ENCODE measurements at regions not wholly inside any gene's neighbourhood (a gene's known extent, or its start where the extent isn't known, plus 50 kb on each side); places are given as distances from the start of the nearest gene placed in this dataset.

DNA sequence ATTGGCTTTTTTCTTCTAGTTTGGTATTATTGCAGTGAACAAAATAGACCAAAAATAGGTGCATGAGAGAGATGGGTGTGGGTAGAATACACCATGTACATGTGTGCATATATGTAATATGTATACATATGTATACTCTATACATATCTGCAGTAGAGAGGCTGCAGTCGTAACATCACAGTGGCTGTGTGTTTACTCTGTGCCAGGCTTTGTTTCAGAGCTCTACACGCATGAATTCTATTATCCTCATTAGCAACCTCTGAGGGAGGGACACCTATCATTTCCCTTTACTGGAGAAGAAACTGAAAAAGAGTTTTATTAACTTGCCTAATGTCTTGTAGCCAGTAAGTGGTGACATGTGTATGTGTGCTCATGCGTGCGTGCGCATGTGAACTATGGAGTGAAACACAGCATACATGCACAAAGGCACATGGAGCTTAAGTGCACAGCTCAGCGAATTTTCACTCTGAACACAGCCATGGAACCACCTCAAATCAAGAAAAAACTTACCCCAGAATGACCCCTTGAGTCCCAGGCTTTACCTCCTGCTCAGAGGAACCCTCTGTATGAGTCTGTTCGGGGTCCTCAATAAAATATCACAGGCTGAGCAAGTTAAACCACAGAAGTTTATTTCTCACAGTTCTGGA is 452.5 kb downstream of the CDH26 start:
- no peaks in the 10 kb centered on the region for H3K27me3 ChIP-seq (ENCODE audit: control insufficient read depth, insufficient read depth, low read length, poor library complexity, severe bottlenecking)
- no peak overlapping the region for H3K27ac ChIP-seq (ENCODE audit: low read depth, low read length)
- H3K9me3 ChIP-seq (ENCODE audit: control insufficient read depth, low read length), result no peaks in the 10 kb centered on the region
- H3K4me3 Mint-ChIP-seq, result no peak overlapping the region
- 93 to 100% methylated on average over 5 to 7 of the region's 7 CpGs for WGBS, 2 experiments (ENCODE audit: insufficient coverage in 1 of 2, insufficient read length in 1 of 2)
- H3K4me1 Mint-ChIP-seq, result no peaks in the 10 kb centered on the region
- H3K4me1 ChIP-seq (ENCODE audit: control insufficient read depth, insufficient read depth, low read length), result no peaks in the 10 kb centered on the region
- no peak overlapping the region for H3K27ac Mint-ChIP-seq
- H3K9ac ChIP-seq (ENCODE audit: extremely low read depth, low read length, poor library complexity, severe bottlenecking), result no peak overlapping the region
- TF ChIP-seq, protein P1, sequence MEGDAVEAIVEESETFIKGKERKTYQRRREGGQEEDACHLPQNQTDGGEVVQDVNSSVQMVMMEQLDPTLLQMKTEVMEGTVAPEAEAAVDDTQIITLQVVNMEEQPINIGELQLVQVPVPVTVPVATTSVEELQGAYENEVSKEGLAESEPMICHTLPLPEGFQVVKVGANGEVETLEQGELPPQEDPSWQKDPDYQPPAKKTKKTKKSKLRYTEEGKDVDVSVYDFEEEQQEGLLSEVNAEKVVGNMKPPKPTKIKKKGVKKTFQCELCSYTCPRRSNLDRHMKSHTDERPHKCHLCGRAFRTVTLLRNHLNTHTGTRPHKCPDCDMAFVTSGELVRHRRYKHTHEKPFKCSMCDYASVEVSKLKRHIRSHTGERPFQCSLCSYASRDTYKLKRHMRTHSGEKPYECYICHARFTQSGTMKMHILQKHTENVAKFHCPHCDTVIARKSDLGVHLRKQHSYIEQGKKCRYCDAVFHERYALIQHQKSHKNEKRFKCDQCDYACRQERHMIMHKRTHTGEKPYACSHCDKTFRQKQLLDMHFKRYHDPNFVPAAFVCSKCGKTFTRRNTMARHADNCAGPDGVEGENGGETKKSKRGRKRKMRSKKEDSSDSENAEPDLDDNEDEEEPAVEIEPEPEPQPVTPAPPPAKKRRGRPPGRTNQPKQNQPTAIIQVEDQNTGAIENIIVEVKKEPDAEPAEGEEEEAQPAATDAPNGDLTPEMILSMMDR (conservative IDR thresholded peaks at IDR 0.05), result no peak
- no peaks in the 10 kb centered on the region for H3K36me3 ChIP-seq (ENCODE audit: control insufficient read depth, insufficient read depth, low read length)
- peaks cover 9% of the 10 kb centered on the region for H3K9me3 Mint-ChIP-seq
- no peak for DNase-seq
- H3K36me3 Mint-ChIP-seq (ENCODE audit: low read depth), result no peaks in the 10 kb centered on the region
- H3K4me3 ChIP-seq (ENCODE audit: low read length), result no peak overlapping the region
- peaks cover 14% of the 10 kb centered on the region for H3K27me3 Mint-ChIP-seq (ENCODE audit: insufficient read depth)

DNA sequence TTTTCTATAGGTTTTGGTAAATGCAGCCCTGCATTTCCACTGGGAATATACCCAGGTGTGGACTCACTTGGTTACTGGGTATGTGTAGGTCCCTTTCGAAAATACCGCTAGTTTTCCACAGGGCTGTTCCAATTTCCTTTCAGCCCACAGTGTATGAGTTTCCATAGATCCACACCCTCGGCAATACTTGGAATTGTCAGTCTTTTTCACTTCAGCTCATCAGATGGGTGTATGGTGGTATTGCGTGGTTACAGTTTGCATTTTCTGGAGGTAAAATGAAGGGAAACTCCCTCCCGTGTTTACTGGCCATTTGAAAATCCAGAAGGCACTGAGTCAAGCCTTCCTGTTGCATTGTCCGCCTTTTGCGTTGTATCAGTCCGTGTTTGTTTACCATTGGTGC is 453.6 kb downstream of the CDH26 start:
- TF ChIP-seq, protein P1 (conservative IDR thresholded peaks at IDR 0.05), result no peak
- H3K27ac Mint-ChIP-seq, result no peak overlapping the region

DNA sequence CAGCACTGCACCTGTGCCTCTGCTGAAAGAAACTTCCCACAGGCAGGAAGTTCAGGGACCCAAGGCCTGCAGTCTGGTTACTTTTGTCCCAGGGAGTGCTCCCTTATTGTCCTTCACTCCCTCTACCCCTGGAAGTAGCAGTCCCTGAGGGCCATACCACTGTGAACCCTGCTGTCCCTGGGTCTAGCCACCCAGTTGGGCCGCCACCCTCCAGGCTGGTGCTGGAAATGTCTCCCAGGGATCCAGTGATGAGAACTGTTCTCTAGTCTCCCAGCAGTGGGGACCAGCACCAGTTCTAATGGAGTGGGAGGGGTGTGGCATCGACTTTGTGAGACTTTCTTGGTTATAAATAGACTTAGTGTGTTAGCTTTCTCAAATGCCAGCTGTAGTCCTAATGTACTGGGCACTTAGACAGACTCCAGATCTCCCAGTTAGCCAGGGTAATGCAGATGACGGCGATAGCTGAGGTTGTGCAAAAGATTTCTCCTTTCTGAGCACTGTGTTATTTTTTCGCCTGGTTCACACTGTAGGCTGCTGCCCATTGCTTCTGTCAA is 462.5 kb downstream of the CDH26 start:
- no peaks in the 10 kb centered on the region for H3K9me3 ChIP-seq (ENCODE audit: control insufficient read depth, low read length)
- H3K4me1 Mint-ChIP-seq, result no peaks in the 10 kb centered on the region
- no peaks in the 10 kb centered on the region for H3K36me3 ChIP-seq (ENCODE audit: control insufficient read depth, insufficient read depth, low read length)
- H3K27ac Mint-ChIP-seq, result no peak overlapping the region
- H3K36me3 Mint-ChIP-seq (ENCODE audit: low read depth), result no peaks in the 10 kb centered on the region
- H3K4me1 ChIP-seq (ENCODE audit: control insufficient read depth, insufficient read depth, low read length), result no peaks in the 10 kb centered on the region
- DNase-seq, result no peak
- peaks cover 14% of the 10 kb centered on the region for H3K27me3 Mint-ChIP-seq (ENCODE audit: insufficient read depth)
- no peak overlapping the region for H3K4me3 ChIP-seq (ENCODE audit: low read length)
- TF ChIP-seq, protein P1 (conservative IDR thresholded peaks at IDR 0.05), result no peak
- H3K27me3 ChIP-seq (ENCODE audit: control insufficient read depth, insufficient read depth, low read length, poor library complexity, severe bottlenecking), result peaks cover 5% of the 10 kb centered on the region
- no peak overlapping the region for H3K27ac ChIP-seq (ENCODE audit: low read depth, low read length)
- no peak overlapping the region for H3K9ac ChIP-seq (ENCODE audit: extremely low read depth, low read length, poor library complexity, severe bottlenecking)
- no peaks in the 10 kb centered on the region for H3K9me3 Mint-ChIP-seq
- WGBS, 2 experiments (ENCODE audit: insufficient coverage in 1 of 2, insufficient read length in 1 of 2), result 88 to 100% methylated on average over 3 to 5 of the region's 5 CpGs
- no peak overlapping the region for H3K4me3 Mint-ChIP-seq

More for the DNA sequence above, 453.6 kb downstream of the CDH26 start:
- no peak overlapping the region for H3K4me3 Mint-ChIP-seq
- no peaks in the 10 kb centered on the region for H3K36me3 Mint-ChIP-seq (ENCODE audit: low read depth)
- Histone ChIP-seq H3K9me3 (ENCODE audit: control insufficient read depth, low read length) (no peaks in the 10 kb centered on the region), H3K36me3 (ENCODE audit: control insufficient read depth, insufficient read depth, low read length) (no peaks in the 10 kb centered on the region), H3K4me1 (ENCODE audit: control insufficient read depth, insufficient read depth, low read length) (no peaks in the 10 kb centered on the region), H3K27me3 (ENCODE audit: control insufficient read depth, insufficient read depth, low read length, poor library complexity, severe bottlenecking) (no peaks in the 10 kb centered on the region), H3K9ac (ENCODE audit: extremely low read depth, low read length, poor library complexity, severe bottlenecking) (no peak overlapping the region), H3K4me3 (ENCODE audit: low read length) (no peak overlapping the region), H3K27ac (ENCODE audit: low read depth, low read length) (no peak overlapping the region)
- H3K4me1 Mint-ChIP-seq, result no peaks in the 10 kb centered on the region
- H3K9me3 Mint-ChIP-seq, result peaks cover 9% of the 10 kb centered on the region
- peaks cover 14% of the 10 kb centered on the region for H3K27me3 Mint-ChIP-seq (ENCODE audit: insufficient read depth)
- 93 to 97% methylated on average over 7 to 8 of the region's 8 CpGs for WGBS, 2 experiments (ENCODE audit: insufficient coverage in 1 of 2, insufficient read length in 1 of 2)
- no peak for DNase-seq

Data from endodermal cell (in vitro differentiated cells).